ENCODE measurements at regions not wholly inside any gene's neighbourhood (a gene's known extent, or its start where the extent isn't known, plus 50 kb on each side); places are given as distances from the start of the nearest gene placed in this dataset.

DNA sequence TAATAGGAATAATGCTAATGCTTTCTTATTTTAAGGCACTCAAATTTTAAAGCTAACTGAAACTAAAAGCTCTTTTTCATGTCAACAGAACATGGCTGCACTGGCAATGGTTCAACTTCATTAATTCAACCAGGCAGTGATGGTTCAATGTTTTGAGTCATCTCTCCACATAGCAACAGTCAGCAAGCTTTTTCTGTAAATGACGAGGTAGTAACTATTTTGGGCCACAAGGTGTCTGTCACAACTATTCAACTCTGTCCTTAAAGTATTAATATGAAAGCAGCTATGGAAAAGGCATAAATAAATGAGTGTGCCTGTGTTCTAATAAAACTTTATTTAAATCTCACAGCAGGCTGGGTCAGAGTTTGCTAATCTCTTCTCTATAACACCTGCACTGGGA is 1425.6 kb upstream of the PIK3C3 start:
- TF ChIP-seq, protein P1, sequence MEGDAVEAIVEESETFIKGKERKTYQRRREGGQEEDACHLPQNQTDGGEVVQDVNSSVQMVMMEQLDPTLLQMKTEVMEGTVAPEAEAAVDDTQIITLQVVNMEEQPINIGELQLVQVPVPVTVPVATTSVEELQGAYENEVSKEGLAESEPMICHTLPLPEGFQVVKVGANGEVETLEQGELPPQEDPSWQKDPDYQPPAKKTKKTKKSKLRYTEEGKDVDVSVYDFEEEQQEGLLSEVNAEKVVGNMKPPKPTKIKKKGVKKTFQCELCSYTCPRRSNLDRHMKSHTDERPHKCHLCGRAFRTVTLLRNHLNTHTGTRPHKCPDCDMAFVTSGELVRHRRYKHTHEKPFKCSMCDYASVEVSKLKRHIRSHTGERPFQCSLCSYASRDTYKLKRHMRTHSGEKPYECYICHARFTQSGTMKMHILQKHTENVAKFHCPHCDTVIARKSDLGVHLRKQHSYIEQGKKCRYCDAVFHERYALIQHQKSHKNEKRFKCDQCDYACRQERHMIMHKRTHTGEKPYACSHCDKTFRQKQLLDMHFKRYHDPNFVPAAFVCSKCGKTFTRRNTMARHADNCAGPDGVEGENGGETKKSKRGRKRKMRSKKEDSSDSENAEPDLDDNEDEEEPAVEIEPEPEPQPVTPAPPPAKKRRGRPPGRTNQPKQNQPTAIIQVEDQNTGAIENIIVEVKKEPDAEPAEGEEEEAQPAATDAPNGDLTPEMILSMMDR (IDR thresholded peaks at IDR 0.05): no peak
- TF ChIP-seq POLR2A (IDR thresholded peaks at IDR 0.05) (no peak), EP300 (IDR thresholded peaks at IDR 0.05) (no peak), POLR2AphosphoS5 (IDR thresholded peaks at IDR 0.05) (no peak)
